NCI-H2081 (cell line): ENCODE measurements at regions not wholly inside any gene's neighbourhood (a gene's known extent, or its start where the extent isn't known, plus 50 kb on each side); places are given as distances from the start of the nearest gene placed in this dataset.
"Not testable (repeated sequence)": the region's sequence is repeated elsewhere in the genome, so short reads cannot be mapped to it uniquely, and the experiment has no call there.

Source experiments
- DNase-seq, 2 experiments: peaks; one replicate each; lab custom pipeline; 2025; lab: John Stamatoyannopoulos, UW

- no peak for DNase-seq
Observed at GRCh38 chr3:101913168-101913567, 63.9 kb downstream of the NFKBIZ start.

- not testable (repeated sequence) for DNase-seq
Observed at GRCh38 chr3:101917761-101918160, 68.4 kb downstream of the NFKBIZ start.

GRCh38 chr3:101922151-101922725 is 72.9 kb downstream of the NFKBIZ start:
- DNase-seq: not testable (repeated sequence)

- not testable (repeated sequence) for DNase-seq
Observed at GRCh38 chr3:101924621-101925020, 75.3 kb downstream of the NFKBIZ start.

DNA sequence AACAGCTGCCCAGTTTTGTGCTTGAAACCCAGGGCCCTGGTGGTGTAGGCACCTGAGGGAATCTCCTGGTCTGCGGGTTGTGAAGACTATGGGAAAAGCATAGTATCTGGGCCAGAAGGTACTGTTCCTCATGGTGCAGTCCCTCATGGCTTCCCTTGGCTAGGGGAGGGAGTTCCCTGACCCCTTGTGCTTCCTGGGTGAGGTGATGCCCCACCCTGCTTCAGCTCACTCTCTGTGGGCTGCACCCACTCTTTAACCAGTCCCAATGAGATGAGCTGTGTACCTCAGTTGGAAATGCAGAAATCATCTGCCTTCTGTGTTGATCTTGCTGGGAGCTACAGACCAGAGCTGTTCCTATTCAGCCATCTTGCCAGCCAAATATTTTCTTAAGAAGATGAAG is 75.8 kb downstream of the NFKBIZ start:
- not testable (repeated sequence) for DNase-seq

- DNase-seq: peak; percentile 61 to 84
Observed at GRCh38 chr3:101925564-101925963, 76.2 kb downstream of the NFKBIZ start.

DNA sequence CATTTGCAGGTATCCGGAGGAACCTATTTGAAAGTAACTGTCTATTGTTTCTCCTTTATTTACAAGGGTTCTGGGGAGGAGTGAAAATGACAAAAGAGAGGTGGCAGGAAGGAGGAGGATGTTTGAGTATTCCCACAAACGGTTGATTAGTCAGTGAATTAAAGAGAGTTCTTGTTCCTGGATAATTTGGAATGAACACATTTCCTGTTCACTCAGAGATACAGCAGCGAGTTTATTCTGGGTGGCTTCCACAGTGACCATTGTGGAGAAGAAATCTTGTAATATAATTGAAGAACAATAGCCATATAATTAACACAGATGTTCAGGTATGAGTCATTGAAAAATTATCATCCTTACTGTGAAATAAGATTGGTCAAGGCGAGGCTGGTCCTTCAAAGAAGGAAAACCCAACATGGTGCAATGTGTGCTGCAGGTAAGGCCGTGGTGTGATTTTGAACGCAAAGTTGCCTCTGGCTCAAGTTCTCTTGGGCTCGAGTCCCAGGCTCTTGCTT is 77.3 kb downstream of the NFKBIZ start:
- peak in 1 of 2 experiments; percentile 39 for DNase-seq

DNA sequence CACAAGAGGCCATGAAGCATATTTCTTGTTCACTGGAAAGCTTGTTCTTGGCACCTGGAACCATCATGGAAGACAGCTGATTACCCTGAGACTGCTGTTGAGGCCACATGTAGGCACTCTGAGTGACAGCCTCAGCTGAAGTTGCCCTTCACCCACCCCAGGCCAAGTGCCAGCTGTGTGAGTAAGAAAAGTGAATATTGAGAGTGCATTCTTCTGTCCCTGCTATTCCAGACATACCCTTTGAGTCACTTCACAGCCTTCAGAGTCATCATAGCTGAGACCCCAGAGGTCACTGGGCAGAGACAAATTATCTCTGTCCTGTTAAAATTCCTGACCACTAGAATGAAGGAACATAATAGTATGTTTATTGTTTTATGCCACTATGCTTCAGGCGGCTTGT is 79.6 kb downstream of the NFKBIZ start:
- DNase-seq: no peak

DNA sequence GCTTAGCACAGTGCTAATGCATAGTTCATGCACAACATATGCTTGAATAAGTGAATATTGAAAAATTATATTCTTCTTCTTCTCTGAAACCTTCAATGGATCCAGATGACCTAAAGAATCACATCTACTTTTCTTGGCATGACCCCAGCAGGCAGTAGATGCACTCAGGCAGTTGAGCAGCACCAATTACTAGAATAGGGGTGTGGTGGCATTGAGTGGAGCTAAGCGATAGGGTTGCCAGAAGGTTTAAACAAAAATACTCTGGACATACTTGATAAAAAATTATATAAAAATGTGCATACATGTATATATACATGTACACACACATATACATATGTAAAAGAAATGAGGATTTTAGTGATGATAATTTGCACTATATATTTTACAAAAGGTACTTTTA is 81.8 kb downstream of the NFKBIZ start:
- no peak for DNase-seq

DNA sequence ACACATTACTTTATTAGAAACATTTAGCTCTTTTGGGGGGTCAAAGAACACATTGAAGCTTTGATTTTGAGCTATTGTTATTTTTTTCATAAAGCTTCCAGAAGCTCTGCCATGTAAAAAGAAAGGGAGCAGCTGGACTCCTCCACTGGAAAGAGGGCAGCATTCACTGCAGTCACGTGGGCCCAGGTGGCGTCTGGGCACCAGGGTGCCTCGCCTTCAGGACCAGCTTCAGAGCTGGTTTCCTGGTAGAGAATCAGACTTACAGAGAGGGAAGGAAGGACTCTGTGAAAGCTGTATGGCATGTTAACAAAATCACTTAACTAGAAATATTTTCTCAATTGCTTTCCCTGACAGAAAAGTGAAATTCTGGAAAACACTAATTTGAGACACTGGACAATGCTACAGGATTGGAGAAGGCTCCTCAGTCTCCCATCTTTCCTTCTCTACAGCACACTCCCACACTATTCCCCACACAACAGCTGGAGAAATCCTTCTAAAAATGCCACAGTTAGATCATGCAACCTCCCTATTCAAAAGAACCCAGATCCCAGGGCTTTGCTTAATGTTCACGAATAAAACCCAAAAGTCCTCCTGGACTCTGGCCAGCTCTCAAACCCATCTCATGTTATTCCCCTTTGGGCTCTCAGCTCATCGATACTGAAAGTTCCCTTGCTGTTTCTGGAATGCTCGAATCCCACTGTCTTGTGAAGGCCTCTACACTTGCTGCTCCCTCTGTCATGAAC is 83.2 kb downstream of the NFKBIZ start:
- DNase-seq: no peak

DNA sequence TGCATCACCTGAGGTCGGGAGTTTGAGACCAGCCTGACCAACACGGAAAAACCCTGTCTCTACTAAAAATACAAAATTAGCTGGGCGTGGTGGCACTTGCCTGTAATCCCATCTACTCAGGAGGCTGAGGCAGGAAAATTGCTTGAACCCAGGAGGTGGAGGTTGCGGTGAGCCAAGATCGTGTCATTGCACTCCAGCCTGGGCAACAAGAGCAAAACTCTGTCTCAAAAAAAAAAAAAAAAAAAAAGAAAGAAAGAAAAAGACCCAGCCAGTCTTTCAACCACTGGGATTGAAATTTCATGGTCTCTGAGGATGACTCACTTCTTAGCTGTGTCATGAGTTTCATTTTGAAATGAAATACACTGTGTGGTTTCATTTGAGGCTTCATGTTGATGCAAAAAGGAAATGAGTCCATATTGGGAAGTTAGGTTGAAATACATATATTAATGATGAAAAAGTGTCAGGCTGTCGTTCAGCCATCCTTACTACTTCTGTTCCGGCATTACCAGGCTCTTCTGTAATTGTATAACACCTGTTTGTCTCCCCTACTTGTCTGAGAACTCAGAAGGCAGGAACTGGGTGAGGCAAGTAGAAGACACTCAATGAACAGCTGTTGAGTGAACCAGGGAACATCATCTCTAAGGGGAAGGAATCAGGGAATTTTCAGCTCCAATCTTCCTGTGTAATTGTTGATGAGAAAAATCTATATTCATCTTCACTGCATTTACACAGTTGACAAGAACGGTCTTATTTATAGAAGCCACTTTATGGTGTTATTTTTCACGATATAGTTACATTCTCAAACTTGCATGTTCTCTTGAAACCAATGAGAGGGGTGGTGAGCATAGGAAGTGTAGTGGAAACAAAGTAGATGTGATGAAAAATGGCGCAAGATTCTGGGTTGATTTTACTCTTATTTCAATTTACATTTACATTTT is 87.4 kb downstream of the NFKBIZ start:
- DNase-seq: no peak

DNA sequence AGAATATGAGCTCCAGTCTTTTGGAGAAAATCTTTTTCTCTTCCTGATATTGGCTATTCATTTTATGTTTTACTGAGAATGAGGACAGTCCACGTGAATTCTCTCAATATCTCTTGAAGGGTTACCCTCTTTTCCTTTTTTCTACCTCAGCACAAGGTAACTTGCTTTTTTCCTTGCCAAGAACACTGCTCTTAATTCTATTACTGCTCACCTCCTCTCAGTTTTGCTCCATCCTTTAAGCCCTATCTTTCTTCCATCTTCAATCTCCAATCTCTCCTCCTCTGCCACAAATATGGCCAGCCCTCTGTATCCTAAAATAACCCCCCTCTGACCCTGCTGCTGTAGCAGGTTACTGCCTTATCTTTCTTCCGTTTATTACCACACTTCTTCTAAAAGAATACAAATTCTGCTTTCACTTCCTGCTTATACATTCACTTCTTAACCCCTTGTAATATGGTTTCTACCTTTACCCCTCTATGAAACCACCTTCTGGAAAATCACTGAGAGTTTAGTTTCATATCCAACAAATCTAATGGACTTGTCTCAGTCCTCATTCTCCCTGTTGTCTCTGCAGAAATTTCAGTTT is 89.0 kb downstream of the NFKBIZ start:
- DNase-seq: no peak

DNA sequence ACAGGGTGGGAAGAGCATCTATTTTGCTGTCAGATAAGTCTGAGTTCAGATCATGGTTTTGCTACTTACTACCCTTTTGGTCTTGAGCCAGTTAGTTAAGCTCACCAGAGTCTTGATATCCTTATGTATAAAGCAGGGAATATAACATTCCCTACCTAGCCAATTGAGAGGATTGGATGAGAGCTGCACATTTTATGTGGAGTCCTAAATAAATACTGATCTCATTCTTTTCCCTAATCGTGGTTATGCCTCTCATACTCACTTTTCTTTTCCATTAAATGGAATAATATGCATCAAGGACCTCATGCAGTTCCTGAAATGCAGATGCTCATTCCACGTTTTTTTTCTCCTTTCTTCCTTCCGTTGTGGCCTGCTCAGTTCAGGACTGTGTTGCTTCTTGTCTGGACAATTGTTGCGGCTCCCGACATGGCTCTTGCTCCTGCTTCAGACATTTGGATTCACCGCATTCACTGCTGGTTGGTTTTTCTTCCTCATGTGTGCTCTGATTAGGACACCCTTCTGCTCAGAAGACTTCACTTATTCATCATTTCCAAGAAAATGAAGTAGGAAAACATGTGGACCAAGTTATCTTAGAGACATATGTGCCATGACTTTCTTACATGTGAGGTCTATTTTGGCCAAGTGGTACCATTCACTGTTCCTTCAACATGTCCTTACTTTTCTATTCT is 90.2 kb downstream of the NFKBIZ start:
- no peak for DNase-seq

DNA sequence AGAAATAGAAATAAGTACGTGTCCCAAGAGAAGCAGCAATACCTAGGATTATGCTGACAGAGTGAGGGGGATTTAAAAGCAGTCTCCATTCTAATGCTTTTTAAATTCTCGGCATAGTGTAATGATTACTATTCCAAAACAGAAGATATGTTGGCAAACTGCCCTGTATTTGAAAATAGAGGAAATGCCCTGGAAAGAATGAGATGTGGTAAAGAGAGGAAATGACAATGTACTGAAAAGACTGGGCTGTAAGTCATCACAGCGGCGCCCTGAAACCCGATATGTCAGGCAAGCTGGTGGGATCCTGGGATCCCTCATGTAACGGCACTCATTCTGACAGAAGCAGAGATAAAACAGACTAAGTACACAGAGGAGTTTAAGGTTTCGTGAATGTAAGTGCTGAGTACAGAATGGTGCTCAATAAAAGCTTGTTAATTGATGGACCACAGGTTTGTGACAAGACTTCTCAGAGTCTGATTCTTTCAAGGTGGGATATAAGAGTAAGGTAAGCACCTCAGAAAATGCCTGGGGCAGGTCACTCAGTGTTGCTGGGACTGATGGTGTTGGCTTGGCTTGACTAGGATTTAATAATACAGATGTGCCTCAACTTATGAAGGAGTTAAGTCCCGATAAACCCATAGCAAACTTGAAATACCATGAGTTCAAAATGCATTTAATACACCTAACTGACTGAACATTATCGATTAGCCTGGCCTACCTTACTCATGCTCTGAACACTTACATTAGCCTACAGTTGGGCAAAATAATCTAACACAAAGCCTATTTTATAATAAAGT is 91.4 kb downstream of the NFKBIZ start:
- DNase-seq: peak in 1 of 2 experiments; percentile 48

DNA sequence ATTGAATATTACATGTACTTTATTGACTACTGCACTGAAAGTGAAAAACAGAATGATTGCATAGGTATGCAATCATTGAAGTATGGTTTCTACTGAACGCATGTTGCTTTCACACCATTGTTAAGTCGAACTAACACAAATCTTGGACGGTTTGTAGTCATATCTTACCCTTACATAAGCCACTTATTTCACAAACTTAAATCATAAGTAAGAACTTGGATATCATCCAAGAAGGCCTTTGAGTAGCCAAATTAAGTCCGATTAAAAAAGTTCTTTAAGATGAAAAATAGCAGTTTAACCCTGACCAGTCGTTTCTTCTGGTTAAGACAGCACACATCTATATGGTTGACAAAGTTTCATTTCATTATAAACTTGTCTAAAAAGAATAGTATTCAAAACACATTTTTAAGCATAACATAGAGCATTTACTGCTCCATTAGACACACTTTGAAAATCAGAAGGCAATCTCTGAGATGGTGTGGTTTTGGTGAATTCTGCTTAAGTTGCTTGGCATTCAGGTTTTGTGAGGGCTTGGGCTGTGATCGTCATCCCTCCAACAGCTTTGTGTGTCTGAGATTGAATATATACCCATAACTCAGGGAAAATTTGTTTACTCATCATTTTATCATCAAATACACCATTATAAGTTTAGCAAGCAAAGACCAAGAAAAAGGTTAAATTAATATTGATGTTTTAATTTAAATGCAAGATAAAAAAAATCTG is 92.2 kb downstream of the NFKBIZ start:
- no peak for DNase-seq

DNA sequence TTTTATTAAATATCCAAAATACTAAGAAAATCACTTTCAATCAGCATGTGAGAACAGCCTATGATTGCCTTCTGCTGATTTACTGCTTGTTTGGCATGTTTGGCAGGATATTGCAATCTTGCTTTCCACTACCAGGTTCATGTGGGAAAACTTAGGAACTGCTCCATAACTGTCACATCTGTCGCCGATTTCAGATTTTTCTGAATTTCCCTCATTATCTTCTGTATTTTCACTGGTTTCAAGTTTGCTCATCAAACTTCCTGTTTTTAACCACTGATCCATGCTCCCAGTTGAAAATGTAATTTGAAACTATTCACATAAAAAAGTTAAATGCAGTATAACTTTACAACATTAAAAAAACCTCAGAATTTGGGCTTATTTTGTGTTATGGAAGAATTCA is 93.0 kb downstream of the NFKBIZ start:
- DNase-seq: no peak

GRCh38 chr3:101943029-101943428 is 93.7 kb downstream of the NFKBIZ start:
- no peak for DNase-seq

GRCh38 chr3:101944308-101944707 is 95.0 kb downstream of the NFKBIZ start:
- DNase-seq: no peak

DNA sequence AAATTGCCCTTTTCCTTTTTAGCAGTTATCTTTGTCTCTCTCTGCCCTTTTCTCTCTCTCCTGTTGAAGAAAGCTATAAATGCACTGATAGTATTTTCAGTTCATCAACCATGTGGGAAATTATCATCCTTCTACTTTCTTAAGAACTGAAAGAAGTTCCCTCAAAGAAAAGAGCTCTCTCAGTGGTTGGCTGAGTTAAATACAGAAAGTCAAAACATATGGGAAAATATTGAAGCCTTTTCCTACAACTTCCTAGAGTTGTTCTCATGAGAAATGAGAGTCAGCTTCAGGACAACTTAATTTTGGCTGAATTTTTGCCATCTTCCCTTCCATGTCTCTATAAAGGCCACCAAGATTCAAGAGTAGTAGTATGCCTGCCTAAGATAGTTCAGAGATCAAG is 96.7 kb downstream of the NFKBIZ start:
- no peak for DNase-seq

GRCh38 chr3:101946906-101947305 is 97.6 kb downstream of the NFKBIZ start:
- DNase-seq: no peak
